Heart left ventricle (tissue), 16 donors: ENCODE measurements at regions not wholly inside any gene's neighbourhood (a gene's known extent, or its start where the extent isn't known, plus 50 kb on each side); places are given as distances from the start of the nearest gene placed in this dataset.

Experiments used
- ATAC-seq, 4 donors: fragments of 200-7000 bp; cut with Tn5 transposase; one replicate each; pipeline ENCODE4 v1.9.1; 2020 to 2022; ENCODE audit warnings: moderate library complexity in 4 of 4, mild to moderate bottlenecking in 3 of 4, moderate number of reproducible peaks in 1 of 4
- DNase-seq, 5 donors: peaks; one replicate each; pipeline ENCODE4 v3.0.0-alpha.2; 2020
- H3K27ac ChIP-seq, 12 donors: fragments of 200-600 bp; sonication (generic) in 4 of 12; one replicate each; pipeline versions ENCODE4 v1.5.0 to v1.8.0; 2016 to 2022; ENCODE audit warnings: mild to moderate bottlenecking in 2 of 12
- H3K27me3 ChIP-seq, 9 donors: fragments of 200-600 bp; sonication (generic) in 2 of 9; one replicate each; pipeline versions ENCODE4 v1.5.1 to v1.8.0; 2016 to 2022; ENCODE audit warnings: mild to moderate bottlenecking in 3 of 9
- H3K36me3 ChIP-seq, 9 donors: fragments of 200-600 bp; sonication (generic) in 2 of 9; one replicate each; pipeline versions ENCODE4 v1.5.0 to v1.8.0; 2018 to 2022; ENCODE audit warnings: mild to moderate bottlenecking in 2 of 9
- H3K4me1 ChIP-seq, 12 donors: fragments of 200-600 bp; sonication (generic) in 4 of 12; one replicate each; pipeline versions ENCODE4 v1.5.0 to v1.8.0; 2016 to 2022; ENCODE audit warnings: mild to moderate bottlenecking in 3 of 12
- H3K4me3 ChIP-seq, 12 donors: fragments of 200-600 bp; sonication (generic) in 4 of 12; one replicate each; pipeline versions ENCODE4 v1.5.0 to v1.8.0; 2017 to 2022; ENCODE audit warnings: mild to moderate bottlenecking in 9 of 12, moderate library complexity in 4 of 12
- H3K9me3 ChIP-seq, 12 donors: fragments of 200-600 bp; sonication (generic) in 4 of 12; one replicate each; pipeline versions ENCODE4 v1.5.0 to v1.8.0; 2016 to 2022; ENCODE audit warnings: mild to moderate bottlenecking in 1 of 12
- POLR2A ChIP-seq, 2 donors: fragments of 450-650 bp; IDR thresholded peaks; one replicate each; pipeline ENCODE4 v1.6.1; 2017; ENCODE audit warnings: antibody characterized with exemption in 2 of 2, mild to moderate bottlenecking in 2 of 2, moderate library complexity in 2 of 2
- WGBS, 4 donors: extraction: QIAGEN DNeasy Blood & Tissue Kit in 2 of 4; methylation state at CpG; one replicate each; pipeline versions ENCODE4 v1.1.5 to v1.1.7; 2013 to 2018; 5-methylcytosine and 5-hydroxymethylcytosine counted together
- intact Hi-C, 10 donors: fragments of 100-400 bp; cut with DNase I; formaldehyde crosslinking; loops; one replicate each; pipeline versions ENCODE4 v1.11.1 to v1.14.2; 2022
- TF ChIP-seq, protein P1 (sequence below), 12 donors: fragments of 200-600 bp; sonication (generic) in 4 of 12; IDR thresholded peaks; one replicate each; pipeline versions ENCODE4 v1.5.0 to v1.8.0; 2018 to 2022; ENCODE audit warnings: antibody characterized with exemption in 12 of 12, mild to moderate bottlenecking in 5 of 12
- donor health status: ischemic (EF 13 %, LVEDD 7.1; RV severe dilation, severe dysfunction).
- donor health status: healthy with polysubstance abuse.
- donor health status: DM: no; HTN: yes; CAD: no.
- donor health status: DM: no; HTN: no; CAD: no.
- donor health status: ischemic (EF 25% LVEDD 6.9; RV normal size, moderate dysfunction).
- donor health status: ischemic (EF 25% LVEDD 5.7; RV mildly dilated, moderate dysfunction).
- donor health status: healthy.
- donor health status: DM: yes; HTN: yes; CAD: no.
- donor health status: ischemic (EF 35%, LVEDD 5.7; RV mildly dilated, moderate dysfunction).
- donor health status: nonischemic (EF 11% LVEDD 7.7; RV severe dilation, severe dysfunction).
- donor health status: DM: yes; HTN: yes; CAD: no.
- donor health status: PGD.
- donor health status: ischemic (EF 29% LVEDD 5.4; RV normal size, mild dysfunction).
- donor health status: nonischemic (EF 23%, LVEDD 6.1; RV moderate dilation, normal function).

DNA sequence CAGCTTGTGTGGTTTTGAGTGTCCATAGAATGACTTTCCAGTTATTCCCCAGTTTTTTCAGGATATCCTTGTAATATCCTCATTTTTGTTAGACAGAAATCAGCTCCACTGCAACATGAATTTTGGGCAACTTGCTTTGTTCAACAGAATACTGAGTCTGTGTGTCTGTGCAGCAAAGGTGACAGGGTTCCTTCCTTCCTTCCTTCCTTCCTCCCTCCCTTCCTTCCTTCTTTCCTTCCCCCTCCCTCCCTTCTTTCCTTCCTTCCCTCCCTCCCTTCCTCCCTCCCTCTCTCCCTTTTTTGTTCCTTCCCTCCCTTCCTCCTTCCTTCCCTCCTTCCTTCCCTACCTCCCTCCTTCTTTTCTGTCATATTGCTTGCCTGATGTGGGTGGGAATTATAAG, 496.5 kb downstream of the EPM2A start:
- no peak overlapping the region for H3K4me3 ChIP-seq
- H3K27me3 ChIP-seq: no peaks in the 10 kb centered on the region
- H3K27ac ChIP-seq: no peak overlapping the region
- H3K9me3 ChIP-seq: no peaks in the 10 kb centered on the region
- DNase-seq (no peak), ATAC-seq (no peak)
- H3K4me1 ChIP-seq: no peaks in the 10 kb centered on the region
- no peaks in the 10 kb centered on the region for H3K36me3 ChIP-seq
- TF ChIP-seq, protein P1, sequence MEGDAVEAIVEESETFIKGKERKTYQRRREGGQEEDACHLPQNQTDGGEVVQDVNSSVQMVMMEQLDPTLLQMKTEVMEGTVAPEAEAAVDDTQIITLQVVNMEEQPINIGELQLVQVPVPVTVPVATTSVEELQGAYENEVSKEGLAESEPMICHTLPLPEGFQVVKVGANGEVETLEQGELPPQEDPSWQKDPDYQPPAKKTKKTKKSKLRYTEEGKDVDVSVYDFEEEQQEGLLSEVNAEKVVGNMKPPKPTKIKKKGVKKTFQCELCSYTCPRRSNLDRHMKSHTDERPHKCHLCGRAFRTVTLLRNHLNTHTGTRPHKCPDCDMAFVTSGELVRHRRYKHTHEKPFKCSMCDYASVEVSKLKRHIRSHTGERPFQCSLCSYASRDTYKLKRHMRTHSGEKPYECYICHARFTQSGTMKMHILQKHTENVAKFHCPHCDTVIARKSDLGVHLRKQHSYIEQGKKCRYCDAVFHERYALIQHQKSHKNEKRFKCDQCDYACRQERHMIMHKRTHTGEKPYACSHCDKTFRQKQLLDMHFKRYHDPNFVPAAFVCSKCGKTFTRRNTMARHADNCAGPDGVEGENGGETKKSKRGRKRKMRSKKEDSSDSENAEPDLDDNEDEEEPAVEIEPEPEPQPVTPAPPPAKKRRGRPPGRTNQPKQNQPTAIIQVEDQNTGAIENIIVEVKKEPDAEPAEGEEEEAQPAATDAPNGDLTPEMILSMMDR (IDR thresholded peaks at IDR 0.05): no peak
- no peak for TF ChIP-seq POLR2A (IDR thresholded peaks at IDR 0.05)
- intact Hi-C loops: no loop called here

DNA sequence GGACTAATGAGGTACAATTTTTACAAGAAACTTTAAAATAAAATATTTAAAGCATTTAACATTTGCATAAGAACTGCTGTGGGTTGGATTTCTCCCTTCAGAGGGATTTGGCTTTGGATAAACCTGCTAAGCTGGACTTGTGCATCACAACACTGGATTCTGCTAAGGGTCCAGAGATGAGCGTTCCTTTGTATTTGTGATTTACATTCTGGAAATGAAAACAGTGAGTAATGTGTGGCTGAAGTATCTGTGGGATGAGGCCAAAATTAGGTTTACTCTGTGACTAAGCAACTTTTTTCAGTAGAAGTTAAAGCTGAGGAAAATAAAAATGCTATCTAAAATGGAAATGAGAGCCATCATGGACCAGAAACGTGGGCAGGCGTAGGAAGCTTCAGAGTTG, 494.3 kb downstream of the EPM2A start:
- ATAC-seq (no peak), DNase-seq (no peak)
- 80 to 84% (median 82%) methylated on average over 3 of the region's 3 CpGs for WGBS, 4 donors
- TF ChIP-seq, protein P1 (IDR thresholded peaks at IDR 0.05): no peak
- no peak for TF ChIP-seq POLR2A (IDR thresholded peaks at IDR 0.05)
- Histone ChIP-seq H3K4me3 (no peak overlapping the region), H3K9me3 (no peaks in the 10 kb centered on the region), H3K4me1 (no peaks in the 10 kb centered on the region), H3K27ac (no peak overlapping the region), H3K27me3 (no peaks in the 10 kb centered on the region), H3K36me3 (no peaks in the 10 kb centered on the region)
- intact Hi-C loops: no loop called here

DNA sequence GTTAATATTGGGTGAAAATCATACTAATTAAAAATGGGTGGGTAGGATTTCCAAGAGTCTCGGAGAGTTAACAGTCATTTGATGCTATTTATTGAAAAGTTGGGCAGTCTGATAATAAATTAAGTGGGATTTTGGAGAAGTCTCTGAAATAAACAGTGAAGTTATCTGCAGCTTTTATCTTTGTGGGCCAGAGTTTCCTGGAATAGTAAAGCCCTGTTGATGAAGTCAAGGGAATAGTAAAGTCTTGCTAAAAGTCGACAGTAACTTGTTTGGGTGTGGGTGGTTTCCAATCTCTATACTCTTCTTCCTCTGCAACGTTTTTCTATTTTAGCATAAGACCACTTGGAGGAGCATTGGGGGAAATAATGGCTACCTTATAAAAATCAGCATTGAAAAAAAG, 493.6 kb downstream of the EPM2A start:
- Histone ChIP-seq H3K36me3 (no peaks in the 10 kb centered on the region), H3K27me3 (no peaks in the 10 kb centered on the region), H3K4me1 (no peaks in the 10 kb centered on the region), H3K9me3 (no peaks in the 10 kb centered on the region), H3K27ac (no peak overlapping the region), H3K4me3 (no peak overlapping the region)
- TF ChIP-seq, protein P1 (IDR thresholded peaks at IDR 0.05): no peak
- TF ChIP-seq POLR2A (IDR thresholded peaks at IDR 0.05): no peak
- ATAC-seq: no peak
- 57 to 68% (median 62%) methylated on average over 3 of the region's 3 CpGs for WGBS, 4 donors
- intact Hi-C loops: no loop called here
- DNase-seq: no peak

DNA sequence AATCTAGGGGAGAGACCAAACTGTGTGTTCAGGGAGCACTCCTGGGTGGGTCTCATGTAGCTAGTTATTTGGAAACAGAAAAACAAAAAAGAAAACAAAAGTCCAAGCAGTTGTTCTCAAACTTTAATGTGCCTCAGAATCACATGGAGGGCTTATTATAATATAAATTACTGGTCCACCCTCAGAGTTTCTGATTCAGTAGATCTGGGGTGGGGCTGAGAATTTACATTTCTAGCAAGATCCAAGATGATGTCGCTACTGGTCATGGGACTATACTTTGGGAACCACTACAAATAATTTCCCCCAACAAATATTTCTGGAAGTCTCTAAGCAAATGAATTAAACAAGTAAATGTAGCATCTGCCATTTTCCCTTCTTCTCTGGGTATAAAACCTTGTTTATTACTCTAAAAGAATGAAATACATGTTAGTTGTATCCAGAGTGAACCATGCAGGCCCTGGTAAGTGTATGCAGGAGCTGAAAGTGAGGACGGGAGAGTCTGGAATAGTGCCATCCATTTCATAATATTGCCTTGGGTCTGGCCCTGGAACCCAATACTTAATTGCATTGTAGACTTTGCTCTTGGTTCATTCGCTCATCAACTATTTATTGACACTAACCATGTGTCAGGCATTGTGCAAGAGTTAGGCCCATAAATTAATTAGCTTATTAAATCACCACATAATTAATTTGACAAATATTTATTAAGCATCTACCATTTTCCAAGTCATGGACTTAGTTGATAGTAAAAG, 490.8 kb downstream of the EPM2A start:
- no peak overlapping the region for H3K4me3 ChIP-seq
- intact Hi-C loops: no loop called here
- 78 to 84% (median 80%) methylated on average over 3 of the region's 3 CpGs for WGBS, 4 donors
- no peak for ATAC-seq
- TF ChIP-seq, protein P1 (IDR thresholded peaks at IDR 0.05): no peak
- no peak for TF ChIP-seq POLR2A (IDR thresholded peaks at IDR 0.05)
- no peaks in the 10 kb centered on the region for H3K27me3 ChIP-seq
- no peaks in the 10 kb centered on the region for H3K4me1 ChIP-seq
- H3K36me3 ChIP-seq: no peaks in the 10 kb centered on the region
- no peaks in the 10 kb centered on the region for H3K9me3 ChIP-seq
- H3K27ac ChIP-seq: no peak overlapping the region
- DNase-seq: no peak
